Islet precursor cell (in vitro differentiated cells): ENCODE measurements at regions not wholly inside any gene's neighbourhood (a gene's known extent, or its start where the extent isn't known, plus 50 kb on each side); places are given as distances from the start of the nearest gene placed in this dataset.
A peak's percentile ranks its signal among the peaks of the same experiment; 100 is the strongest.
"Not testable (repeated sequence)": the region's sequence is repeated elsewhere in the genome, so short reads cannot be mapped to it uniquely, and the experiment has no call there.

Experiments
- DNase-seq: peaks from one replicate; pipeline ENCODE4 v3.0.0-alpha.2; 2018

- not testable (repeated sequence) for DNase-seq
Measured at GRCh38 chr13:90946125-90946524, 401.4 kb upstream of the MIR17HG start.

- DNase-seq, result no peak
Measured at GRCh38 chr13:90947976-90948375, 399.5 kb upstream of the MIR17HG start.

DNA sequence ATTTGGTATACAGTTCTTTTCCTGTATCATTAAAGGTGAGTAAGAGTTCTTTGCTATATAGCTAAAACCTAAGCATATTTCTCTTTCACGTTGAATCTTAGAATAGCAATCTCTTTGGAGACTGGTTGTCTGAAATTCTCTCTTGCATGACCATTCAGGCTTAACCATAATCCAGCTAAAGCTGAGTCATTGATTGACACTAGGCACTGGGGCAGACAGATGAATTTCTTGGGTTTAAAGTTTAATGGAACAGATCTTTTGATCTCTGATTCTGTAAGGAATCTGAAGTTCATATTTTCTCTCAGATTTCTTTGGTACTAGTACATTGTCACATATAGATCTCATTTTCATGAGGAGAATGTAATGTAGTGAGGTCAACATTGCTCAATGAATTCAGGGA is 397.3 kb upstream of the MIR17HG start:
- no peak for DNase-seq

DNA sequence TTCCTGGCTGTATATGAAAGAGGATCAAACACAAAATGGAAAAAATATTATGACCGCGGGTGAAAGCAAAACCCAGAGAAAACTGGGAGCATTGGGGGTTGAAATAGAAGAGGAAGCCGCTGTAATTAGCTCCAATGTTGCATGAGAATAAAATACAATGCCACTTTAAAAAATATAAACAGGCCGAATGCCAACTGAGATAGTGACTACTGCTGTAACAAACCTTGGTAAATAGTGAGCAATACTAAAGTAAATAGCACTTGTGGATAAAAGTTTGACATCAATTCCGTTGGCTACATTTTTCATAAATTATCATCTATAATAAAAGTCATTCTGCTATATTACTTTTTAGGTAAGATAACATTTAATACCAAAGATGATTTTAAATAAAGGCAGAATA is 395.8 kb upstream of the MIR17HG start:
- DNase-seq, result no peak

GRCh38 chr13:90952326-90952725 is 395.2 kb upstream of the MIR17HG start:
- DNase-seq, result no peak

- no peak for DNase-seq
Measured at GRCh38 chr13:90954605-90955195, 392.8 kb upstream of the MIR17HG start.

DNA sequence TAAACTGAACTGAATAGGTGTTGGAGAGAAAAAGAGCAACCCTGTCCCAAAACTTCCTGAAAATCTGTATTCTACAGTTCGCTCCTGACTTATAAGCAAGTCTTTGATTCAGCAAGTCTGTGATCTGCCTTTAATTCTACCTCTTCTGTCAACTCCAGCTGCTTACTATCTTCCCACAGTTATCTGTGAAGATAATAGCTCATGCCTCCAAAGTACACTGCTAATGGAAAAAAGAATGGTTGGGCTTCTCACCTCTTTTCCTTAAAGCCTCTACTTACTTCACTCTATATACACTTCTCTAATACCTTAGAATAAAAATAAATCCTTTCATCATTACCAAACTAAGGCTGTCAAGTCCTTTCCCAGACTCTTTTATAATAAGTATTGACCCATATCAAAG is 391.5 kb upstream of the MIR17HG start:
- DNase-seq, result no peak

DNA sequence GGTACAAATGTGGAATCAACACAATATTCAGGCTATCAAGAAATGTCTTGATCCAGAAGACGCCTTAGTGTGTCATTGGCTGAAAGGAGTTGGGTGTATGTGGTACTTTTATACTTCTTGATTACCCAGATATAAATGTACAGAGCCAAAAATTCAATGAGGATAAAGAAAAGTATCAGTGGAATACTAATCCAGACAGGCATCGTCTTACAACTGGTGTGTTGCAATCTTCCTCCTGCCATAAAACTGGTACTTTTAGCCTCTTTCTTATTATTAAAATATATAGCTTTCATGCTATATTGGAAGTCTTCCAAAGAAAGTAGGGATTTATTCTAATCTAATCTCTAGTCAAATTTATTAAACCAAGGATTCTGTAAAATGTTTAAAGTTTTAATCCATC is 388.6 kb upstream of the MIR17HG start:
- no peak for DNase-seq

DNA sequence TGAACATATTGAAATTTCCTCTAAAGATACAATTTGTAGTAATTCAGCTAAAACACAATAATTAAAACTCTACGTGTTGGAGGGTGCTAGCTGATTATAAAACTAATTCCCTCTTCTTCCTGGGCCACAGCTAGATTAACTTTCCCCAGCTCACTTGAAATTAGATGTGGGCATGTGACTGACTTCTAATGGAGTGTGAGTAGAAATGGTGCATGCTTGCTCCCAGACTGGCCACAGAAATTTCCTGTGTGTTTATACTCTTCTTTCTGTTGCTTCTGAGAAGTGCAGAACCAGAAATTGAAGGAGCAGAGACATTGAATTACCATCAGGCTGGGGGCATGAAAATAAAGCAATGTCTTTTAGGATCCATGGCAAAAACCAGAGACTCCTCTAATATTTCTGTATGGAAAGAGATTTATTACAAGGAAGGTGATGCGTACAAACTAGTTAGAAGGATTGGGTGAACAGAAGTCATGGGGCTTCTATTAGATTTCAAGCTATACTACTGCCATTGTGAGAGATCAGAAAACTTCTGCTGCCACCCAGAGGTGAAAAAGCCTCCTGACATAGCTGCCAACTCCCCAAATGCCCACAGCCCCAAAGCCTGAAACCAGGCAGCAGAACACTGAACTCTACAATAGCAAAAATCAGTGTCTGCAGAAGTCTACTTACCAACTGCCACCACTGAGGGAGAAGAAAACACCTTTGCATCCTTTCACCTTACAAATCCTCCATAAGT is 379.2 kb upstream of the MIR17HG start:
- DNase-seq, result no peak

DNA sequence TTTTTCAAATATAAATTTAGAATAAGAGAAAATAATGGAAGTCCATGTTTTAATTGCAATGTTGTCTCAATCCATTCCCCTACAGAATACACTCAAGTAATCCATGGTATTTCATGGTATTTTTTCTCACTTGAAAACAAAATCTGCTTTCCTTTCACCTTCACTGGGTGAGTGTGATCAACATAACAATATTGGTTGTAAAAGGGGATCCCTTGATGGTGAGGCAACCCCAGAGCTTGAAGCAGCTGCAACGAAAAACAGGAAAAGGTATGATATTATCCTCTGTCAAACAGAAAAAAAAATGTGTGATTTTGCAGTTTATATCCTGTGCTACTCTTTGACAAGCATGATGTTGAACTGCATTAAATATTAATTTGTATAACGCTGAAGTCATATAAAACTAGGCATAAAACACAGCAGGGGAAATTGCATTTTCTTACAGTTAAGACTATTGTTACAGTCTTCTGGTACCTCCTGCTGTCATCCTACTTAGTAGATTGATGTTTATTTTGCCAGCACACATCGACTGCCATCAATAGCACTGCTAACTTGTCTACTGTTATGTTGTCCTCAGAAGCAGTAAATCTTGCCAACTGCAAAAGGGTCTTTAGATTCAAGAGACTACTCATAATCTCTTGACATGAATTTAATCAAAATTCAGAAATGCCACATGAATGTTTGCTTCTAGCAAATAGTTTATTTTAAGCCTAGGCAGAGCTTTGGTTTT is 373.1 kb upstream of the MIR17HG start:
- no peak for DNase-seq

- no peak for DNase-seq
Measured at GRCh38 chr13:90979059-90979458, 368.4 kb upstream of the MIR17HG start.

DNA sequence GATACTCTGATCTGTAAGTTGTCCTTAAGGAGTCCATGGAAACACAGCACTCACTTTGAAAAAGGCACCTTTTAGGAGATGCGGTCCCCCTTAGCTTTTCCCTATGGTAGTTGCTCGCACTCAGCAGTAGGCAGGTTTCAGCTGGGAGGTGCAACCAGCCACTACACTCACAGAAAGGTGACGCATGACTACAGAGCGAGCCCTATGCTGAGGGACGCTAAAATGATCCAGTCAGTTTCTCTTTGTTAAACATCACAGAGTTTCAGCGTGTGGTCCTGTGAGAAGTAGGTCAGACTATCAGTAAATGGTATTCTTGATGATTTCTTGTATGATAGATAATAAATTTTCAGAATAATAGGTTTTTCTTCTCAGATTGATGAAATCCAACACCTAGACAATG is 362.7 kb upstream of the MIR17HG start:
- DNase-seq, result no peak

- DNase-seq, result no peak
Measured at GRCh38 chr13:90995001-90995400, 352.5 kb upstream of the MIR17HG start.

- no peak for DNase-seq
Measured at GRCh38 chr13:90995614-90996013, 351.9 kb upstream of the MIR17HG start.

- DNase-seq, result no peak
Measured at GRCh38 chr13:90997951-90998350, 349.5 kb upstream of the MIR17HG start.

GRCh38 chr13:90999401-90999800 is 348.1 kb upstream of the MIR17HG start:
- no peak for DNase-seq

DNA sequence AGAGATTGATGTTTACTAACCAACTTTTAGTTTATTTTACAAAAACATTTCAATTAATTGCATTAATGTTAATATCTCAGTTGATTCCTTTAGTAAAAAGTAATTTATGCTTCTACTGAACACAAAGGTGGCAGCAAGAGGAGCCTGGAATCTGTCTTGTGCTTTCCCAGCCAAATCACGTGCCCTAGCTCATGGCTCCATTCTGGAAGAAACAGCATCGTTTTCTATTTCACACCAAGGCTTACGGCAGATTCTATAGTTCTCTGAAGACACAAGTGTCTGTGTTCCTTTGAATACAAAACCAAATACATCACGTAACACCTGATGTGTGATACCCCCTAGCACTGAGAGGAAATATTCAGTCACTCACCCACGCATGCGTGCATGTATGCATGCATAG is 346.1 kb upstream of the MIR17HG start:
- no peak for DNase-seq

- DNase-seq, result no peak
Measured at GRCh38 chr13:91014696-91015095, 332.8 kb upstream of the MIR17HG start.

- peak; percentile 71 for DNase-seq
Measured at GRCh38 chr13:91017031-91017668, 330.3 kb upstream of the MIR17HG start.

GRCh38 chr13:91017669-91018053 is 329.8 kb upstream of the MIR17HG start:
- peak; percentile 62 for DNase-seq

- no peak for DNase-seq
Measured at GRCh38 chr13:91020461-91021034, 326.9 kb upstream of the MIR17HG start.

DNA sequence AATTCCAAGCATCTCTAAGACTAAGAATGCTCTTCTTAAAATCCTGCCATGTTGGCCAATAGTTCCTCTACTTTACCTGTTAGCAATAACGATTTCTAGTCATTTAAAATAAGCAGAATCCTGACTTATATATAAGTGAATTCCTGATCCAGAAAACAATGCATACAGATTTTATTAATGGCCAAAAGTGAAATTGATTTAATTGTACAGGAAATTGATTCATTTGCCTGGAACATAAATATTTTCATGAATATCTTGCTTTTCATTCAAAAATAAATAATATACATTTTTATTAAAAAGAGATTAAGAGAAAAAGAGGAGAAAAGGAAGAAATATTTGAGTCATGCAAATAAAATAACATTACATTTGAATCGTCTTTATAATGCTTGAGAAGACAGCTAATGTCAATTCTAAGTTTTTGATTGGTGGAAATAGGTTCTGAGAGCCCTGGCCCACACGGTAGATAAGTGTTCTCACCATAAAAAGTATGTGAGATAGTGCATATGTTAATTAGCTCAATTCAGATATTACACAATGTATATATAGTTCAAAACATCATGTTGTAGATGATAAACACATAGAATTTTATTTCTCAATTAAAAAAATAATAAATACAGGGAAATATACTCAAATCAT is 323.2 kb upstream of the MIR17HG start:
- no peak for DNase-seq

- no peak for DNase-seq
Measured at GRCh38 chr13:91025442-91025841, 322.0 kb upstream of the MIR17HG start.
